HEK293T (cell line): ENCODE measurements at regions not wholly inside any gene's neighbourhood (a gene's known extent, or its start where the extent isn't known, plus 50 kb on each side); places are given as distances from the start of the nearest gene placed in this dataset.

ENCODE experiments used
- BHLHE40 ChIP-seq: fragments of 450-650 bp; IDR thresholded peaks from 2 replicates; pipeline ENCODE4 v1.6.1; 2016; ENCODE audit warnings: mild to moderate bottlenecking, moderate library complexity, borderline replicate concordance
- CTBP1 ChIP-seq: fragments of 450-650 bp; IDR thresholded peaks from 2 replicates; pipeline ENCODE4 v1.6.1; 2016; ENCODE audit warnings: borderline replicate concordance
- ELF4 ChIP-seq: fragments of 450-650 bp; IDR thresholded peaks from 2 replicates; pipeline ENCODE4 v1.6.1; 2017; ENCODE audit warnings: antibody characterized with exemption
- FOXK2 ChIP-seq: fragments of 450-650 bp; IDR thresholded peaks from 2 replicates; pipeline ENCODE4 v1.6.1; 2016; ENCODE audit warnings: mild to moderate bottlenecking
- FOXM1 ChIP-seq: fragments of 450-650 bp; IDR thresholded peaks from 2 replicates; pipeline ENCODE4 v1.6.1; 2017; ENCODE audit warnings: mild to moderate bottlenecking, borderline replicate concordance
- HDGF ChIP-seq: fragments of 450-650 bp; IDR thresholded peaks from 2 replicates; pipeline ENCODE4 v1.6.1; 2017; ENCODE audit warnings: antibody characterized with exemption, borderline replicate concordance
- LEF1 ChIP-seq: fragments of 450-650 bp; IDR thresholded peaks from 2 replicates; pipeline ENCODE4 v1.6.1; 2017; ENCODE audit warnings: mild to moderate bottlenecking, borderline replicate concordance
- NFRKB ChIP-seq: fragments of 450-650 bp; IDR thresholded peaks from 2 replicates; pipeline ENCODE4 v1.6.1; 2016; ENCODE audit warnings: mild to moderate bottlenecking, moderate library complexity
- PKNOX1 ChIP-seq: fragments of 450-650 bp; IDR thresholded peaks from 2 replicates; pipeline ENCODE4 v1.6.1; 2016
- SP1 ChIP-seq: fragments of 450-650 bp; IDR thresholded peaks from 2 replicates; pipeline ENCODE4 v1.6.1; 2017
- SUZ12 ChIP-seq: fragments of 450-650 bp; IDR thresholded peaks from 2 replicates; pipeline ENCODE4 v1.6.1; 2016; ENCODE audit warnings: mild to moderate bottlenecking
- TARDBP ChIP-seq: fragments of 450-650 bp; IDR thresholded peaks from 2 replicates; pipeline ENCODE4 v1.6.1; 2016
- ZNF384 ChIP-seq: fragments of 450-650 bp; IDR thresholded peaks from 2 replicates; pipeline ENCODE4 v1.6.1; 2016

GRCh38 chr4:91830681-91831395 lies 472.9 kb upstream of the GRID2 start:
- TF ChIP-seq BHLHE40 (no peak), FOXK2 (no peak), TARDBP (no peak), SP1 (no peak), NFRKB (no peak), PKNOX1 (no peak), SUZ12 (no peak), LEF1 (no peak), FOXM1 (no peak), HDGF (no peak), ELF4 (no peak), CTBP1 (no peak), ZNF384 (no peak)
